LNCaP clone FGC (cell line): ENCODE measurements at regions not wholly inside any gene's neighbourhood (a gene's known extent, or its start where the extent isn't known, plus 50 kb on each side); places are given as distances from the start of the nearest gene placed in this dataset.

Experiments used
- DNase-seq: peaks from one replicate; pipeline ENCODE4 v3.0.0-alpha.2; 2011; ENCODE audit warnings: low read depth
- H3K4me3 ChIP-seq: 2 replicates; pipeline ENCODE4 v1.5.1; 2011; ENCODE audit warnings: mild to moderate bottlenecking, low read depth, low read length, control low read depth
- CTCF ChIP-seq: IDR thresholded peaks from 2 replicates; pipeline ENCODE4 v1.5.1; 2012; ENCODE audit warnings: mild to moderate bottlenecking; ENCODE audit not compliant: control insufficient read depth, insufficient read depth; ENCODE audit errors: extremely low read depth

GRCh38 chr17:64767269-64767997, 105.3 kb upstream of the SMURF2 start:
- DNase-seq, result no peak
- H3K4me3 ChIP-seq, result no peak overlapping the region
- no peak for TF ChIP-seq CTCF

GRCh38 chr17:64765191-64765889, 103.2 kb upstream of the SMURF2 start:
- no peak for DNase-seq
- no peak for TF ChIP-seq CTCF
- no peak overlapping the region for H3K4me3 ChIP-seq

- no peak for TF ChIP-seq CTCF
- peak; percentile 76 for DNase-seq
- no peak overlapping the region for H3K4me3 ChIP-seq
Measured at GRCh38 chr17:64750891-64751677, 89.0 kb upstream of the SMURF2 start.

- TF ChIP-seq CTCF, result no peak
- no peak for DNase-seq
- H3K4me3 ChIP-seq, result no peak overlapping the region
Measured at GRCh38 chr17:64750478-64750877, 88.4 kb upstream of the SMURF2 start.

- no peak for DNase-seq
- no peak overlapping the region for H3K4me3 ChIP-seq
- no peak for TF ChIP-seq CTCF
Measured at GRCh38 chr17:64749306-64749705, 87.2 kb upstream of the SMURF2 start.

GRCh38 chr17:64747938-64748540, 85.9 kb upstream of the SMURF2 start:
- H3K4me3 ChIP-seq, result no peak overlapping the region
- TF ChIP-seq CTCF, result no peak
- no peak for DNase-seq
